Stimulated activated CD8-positive, alpha-beta memory T cell treated with anti-CD3 and anti-CD28 coated beads, Interleukin-2, amount 100 ng/mL, for 48 hours (primary cell): ENCODE measurements at regions not wholly inside any gene's neighbourhood (a gene's known extent, or its start where the extent isn't known, plus 50 kb on each side); places are given as distances from the start of the nearest gene placed in this dataset.
"Not testable (repeated sequence)": the region's sequence is repeated elsewhere in the genome, so short reads cannot be mapped to it uniquely, and the experiment has no call there.

ENCODE experiments used
- DNase-seq, 2 donors: peaks; one replicate each; pipeline ENCODE4 v3.0.0-alpha.2; 2020; ENCODE audit warnings: low read depth in 2 of 2

GRCh38 chr1:201724766-201725118, 104.2 kb upstream of the IPO9 start:
- no peak for DNase-seq

- no peak for DNase-seq
Observed at GRCh38 chr1:201726700-201727099, 102.3 kb upstream of the IPO9 start.

- no peak for DNase-seq
Observed at GRCh38 chr1:201728731-201729130, 100.2 kb upstream of the IPO9 start.

GRCh38 chr1:201729973-201730608, 98.9 kb upstream of the IPO9 start:
- no peak for DNase-seq

- no peak for DNase-seq
Observed at GRCh38 chr1:201730611-201731010, 98.3 kb upstream of the IPO9 start.

- DNase-seq, result no peak
Observed at GRCh38 chr1:201731142-201731541, 97.8 kb upstream of the IPO9 start.

- no peak for DNase-seq
Observed at GRCh38 chr1:201731592-201731991, 97.4 kb upstream of the IPO9 start.

- DNase-seq, result no peak
Observed at GRCh38 chr1:201732351-201732750, 96.6 kb upstream of the IPO9 start.

GRCh38 chr1:201734221-201734620, 94.7 kb upstream of the IPO9 start:
- not testable (repeated sequence) for DNase-seq

- DNase-seq, result no peak
Observed at GRCh38 chr1:201734786-201735185, 94.2 kb upstream of the IPO9 start.

GRCh38 chr1:201736707-201737320, 92.1 kb upstream of the IPO9 start:
- no peak for DNase-seq

- DNase-seq, result no peak
Observed at GRCh38 chr1:201737352-201738060, 91.5 kb upstream of the IPO9 start.

GRCh38 chr1:201739080-201739479, 89.9 kb upstream of the IPO9 start:
- DNase-seq, result no peak

- peak; percentile 16 to 30 for DNase-seq
Observed at GRCh38 chr1:201739492-201740085, 89.4 kb upstream of the IPO9 start.

GRCh38 chr1:201740086-201740541, 88.8 kb upstream of the IPO9 start:
- DNase-seq, result no peak

GRCh38 chr1:201740670-201741111, 88.3 kb upstream of the IPO9 start:
- DNase-seq, result no peak

- DNase-seq, result no peak
Observed at GRCh38 chr1:201741763-201742342, 87.1 kb upstream of the IPO9 start.

GRCh38 chr1:201742476-201742875, 86.5 kb upstream of the IPO9 start:
- no peak for DNase-seq

GRCh38 chr1:201742955-201743805, 85.8 kb upstream of the IPO9 start:
- DNase-seq, result no peak

- DNase-seq, result no peak
Observed at GRCh38 chr1:201745023-201745422, 83.9 kb upstream of the IPO9 start.

- DNase-seq, result no peak
Observed at GRCh38 chr1:201746156-201746555, 82.8 kb upstream of the IPO9 start.
